Heart left ventricle (tissue), 16 donors: ENCODE measurements at regions not wholly inside any gene's neighbourhood (a gene's known extent, or its start where the extent isn't known, plus 50 kb on each side); places are given as distances from the start of the nearest gene placed in this dataset.

Source experiments
- ATAC-seq, 4 donors: fragments of 200-7000 bp; cut with Tn5 transposase; one replicate each; pipeline ENCODE4 v1.9.1; 2020 to 2022; ENCODE audit warnings: moderate library complexity in 4 of 4, mild to moderate bottlenecking in 3 of 4, moderate number of reproducible peaks in 1 of 4
- DNase-seq, 5 donors: peaks; one replicate each; pipeline ENCODE4 v3.0.0-alpha.2; 2020
- H3K27ac ChIP-seq, 12 donors: fragments of 200-600 bp; sonication (generic) in 4 of 12; one replicate each; pipeline versions ENCODE4 v1.5.0 to v1.8.0; 2016 to 2022; ENCODE audit warnings: mild to moderate bottlenecking in 2 of 12
- H3K27me3 ChIP-seq, 9 donors: fragments of 200-600 bp; sonication (generic) in 2 of 9; one replicate each; pipeline versions ENCODE4 v1.5.1 to v1.8.0; 2016 to 2022; ENCODE audit warnings: mild to moderate bottlenecking in 3 of 9
- H3K36me3 ChIP-seq, 9 donors: fragments of 200-600 bp; sonication (generic) in 2 of 9; one replicate each; pipeline versions ENCODE4 v1.5.0 to v1.8.0; 2018 to 2022; ENCODE audit warnings: mild to moderate bottlenecking in 2 of 9
- H3K4me1 ChIP-seq, 12 donors: fragments of 200-600 bp; sonication (generic) in 4 of 12; one replicate each; pipeline versions ENCODE4 v1.5.0 to v1.8.0; 2016 to 2022; ENCODE audit warnings: mild to moderate bottlenecking in 3 of 12
- H3K4me3 ChIP-seq, 12 donors: fragments of 200-600 bp; sonication (generic) in 4 of 12; one replicate each; pipeline versions ENCODE4 v1.5.0 to v1.8.0; 2017 to 2022; ENCODE audit warnings: mild to moderate bottlenecking in 9 of 12, moderate library complexity in 4 of 12
- H3K9me3 ChIP-seq, 12 donors: fragments of 200-600 bp; sonication (generic) in 4 of 12; one replicate each; pipeline versions ENCODE4 v1.5.0 to v1.8.0; 2016 to 2022; ENCODE audit warnings: mild to moderate bottlenecking in 1 of 12
- CTCF ChIP-seq, 12 donors: fragments of 200-600 bp; sonication (generic) in 4 of 12; IDR thresholded peaks; one replicate each; pipeline versions ENCODE4 v1.5.0 to v1.8.0; 2018 to 2022; ENCODE audit warnings: antibody characterized with exemption in 12 of 12, mild to moderate bottlenecking in 5 of 12
- POLR2A ChIP-seq, 2 donors: fragments of 450-650 bp; IDR thresholded peaks; one replicate each; pipeline ENCODE4 v1.6.1; 2017; ENCODE audit warnings: antibody characterized with exemption in 2 of 2, mild to moderate bottlenecking in 2 of 2, moderate library complexity in 2 of 2
- WGBS, 4 donors: extraction: QIAGEN DNeasy Blood & Tissue Kit in 2 of 4; methylation state at CpG; one replicate each; pipeline versions ENCODE4 v1.1.5 to v1.1.7; 2013 to 2018; 5-methylcytosine and 5-hydroxymethylcytosine counted together
- intact Hi-C, 10 donors: fragments of 100-400 bp; cut with DNase I; formaldehyde crosslinking; loops; one replicate each; pipeline versions ENCODE4 v1.11.1 to v1.14.2; 2022
- donor health status: ischemic (EF 13 %, LVEDD 7.1; RV severe dilation, severe dysfunction).
- donor health status: healthy with polysubstance abuse.
- donor health status: DM: no; HTN: yes; CAD: no.
- donor health status: DM: no; HTN: no; CAD: no.
- donor health status: ischemic (EF 25% LVEDD 6.9; RV normal size, moderate dysfunction).
- donor health status: ischemic (EF 25% LVEDD 5.7; RV mildly dilated, moderate dysfunction).
- donor health status: healthy.
- donor health status: DM: yes; HTN: yes; CAD: no.
- donor health status: ischemic (EF 35%, LVEDD 5.7; RV mildly dilated, moderate dysfunction).
- donor health status: nonischemic (EF 11% LVEDD 7.7; RV severe dilation, severe dysfunction).
- donor health status: DM: yes; HTN: yes; CAD: no.
- donor health status: PGD.
- donor health status: ischemic (EF 29% LVEDD 5.4; RV normal size, mild dysfunction).
- donor health status: nonischemic (EF 23%, LVEDD 6.1; RV moderate dilation, normal function).

- ATAC-seq (no peak), DNase-seq (no peak)
- no peaks in the 10 kb centered on the region for H3K9me3 ChIP-seq
- peaks cover 0 to 6% (median 0%) of the 10 kb centered on the region in 9 donors for H3K27me3 ChIP-seq
- H3K36me3 ChIP-seq = no peaks in the 10 kb centered on the region
- 89 to 92% (median 90%) methylated on average over 40 to 41 of the region's 41 CpGs for WGBS, 4 donors
- no peak overlapping the region for H3K4me3 ChIP-seq
- no peaks in the 10 kb centered on the region for H3K4me1 ChIP-seq
- TF ChIP-seq CTCF (IDR thresholded peaks at IDR 0.05) (no peak), POLR2A (IDR thresholded peaks at IDR 0.05) (no peak)
- intact Hi-C loops = no loop called here
- no peak overlapping the region for H3K27ac ChIP-seq
Observed at GRCh38 chr2:2571301-2572150, 240.5 kb upstream of the MYT1L start.

DNA sequence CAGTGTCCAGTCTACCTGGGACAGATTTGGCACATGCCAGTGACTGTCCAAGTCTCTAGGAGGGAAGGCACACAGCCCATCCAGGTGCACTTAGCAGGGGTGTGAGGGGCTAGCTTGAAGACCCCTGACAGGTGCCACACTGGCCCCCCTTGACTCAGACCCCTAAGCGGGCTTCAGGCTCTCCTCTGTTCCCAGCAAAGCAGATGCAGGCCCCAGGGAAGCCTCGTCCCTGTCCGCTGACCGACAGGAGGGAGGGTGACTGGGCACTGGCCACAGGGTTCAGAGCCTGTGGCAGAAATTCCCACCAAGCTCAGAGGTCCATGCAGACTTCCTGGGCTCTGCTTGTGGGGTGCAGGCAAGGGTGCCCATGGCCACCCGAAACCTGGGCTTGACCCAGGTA is 239.8 kb upstream of the MYT1L start:
- intact Hi-C loops = no loop called here
- Histone ChIP-seq H3K4me1 (no peaks in the 10 kb centered on the region), H3K27ac (no peak overlapping the region), H3K4me3 (no peak overlapping the region), H3K36me3 (no peaks in the 10 kb centered on the region), H3K9me3 (no peaks in the 10 kb centered on the region), H3K27me3 (peaks cover 0 to 6% (median 0%) of the 10 kb centered on the region in 9 donors)
- WGBS, 4 donors = 89 to 91% (median 90%) methylated on average over 4 to 5 of the region's 5 CpGs
- ATAC-seq (no peak), DNase-seq (no peak)
- TF ChIP-seq POLR2A (IDR thresholded peaks at IDR 0.05) (no peak), CTCF (IDR thresholded peaks at IDR 0.05) (no peak)

GRCh38 chr2:2570360-2570759 is 239.3 kb upstream of the MYT1L start:
- no peak for TF ChIP-seq CTCF (IDR thresholded peaks at IDR 0.05)
- TF ChIP-seq POLR2A (IDR thresholded peaks at IDR 0.05) = no peak
- H3K27ac ChIP-seq = no peak overlapping the region
- 82 to 87% (median 83%) methylated on average over 10 to 11 of the region's 11 CpGs for WGBS, 4 donors
- ATAC-seq = no peak
- DNase-seq = no peak
- H3K36me3 ChIP-seq = no peaks in the 10 kb centered on the region
- H3K4me3 ChIP-seq = no peak overlapping the region
- peaks cover 0 to 6% (median 0%) of the 10 kb centered on the region in 9 donors for H3K27me3 ChIP-seq
- H3K4me1 ChIP-seq = no peaks in the 10 kb centered on the region
- intact Hi-C loops = no loop called here
- no peaks in the 10 kb centered on the region for H3K9me3 ChIP-seq

GRCh38 chr2:2569836-2570235 is 238.8 kb upstream of the MYT1L start:
- intact Hi-C loops = no loop called here
- Histone ChIP-seq H3K9me3 (no peaks in the 10 kb centered on the region), H3K27me3 (peaks cover 0 to 6% (median 0%) of the 10 kb centered on the region in 9 donors), H3K27ac (no peak overlapping the region), H3K4me1 (no peaks in the 10 kb centered on the region), H3K36me3 (no peaks in the 10 kb centered on the region), H3K4me3 (no peak overlapping the region)
- TF ChIP-seq POLR2A (IDR thresholded peaks at IDR 0.05) (no peak), CTCF (IDR thresholded peaks at IDR 0.05) (no peak)
- WGBS, 4 donors = 33 to 58% (median 54%) methylated on average over 1 to 4 of the region's 4 CpGs
- DNase-seq (no peak), ATAC-seq (no peak)
